SK-N-SH (cell line): ENCODE measurements at regions not wholly inside any gene's neighbourhood (a gene's known extent, or its start where the extent isn't known, plus 50 kb on each side); places are given as distances from the start of the nearest gene placed in this dataset.

Experiments
- CTCF ChIA-PET: fragments of 300-600, 350-600 bp; formaldehyde crosslinking; extraction: SDS; loops from one replicate; lab custom pipeline; 2021; lab: Yijun Ruan, JAX
- POLR2A ChIA-PET: fragments of 350-600 bp; sonication (Branson Sonifier 250); formaldehyde crosslinking; extraction: SDS; loops from one replicate; lab custom pipeline; 2020; ENCODE audit warnings: antibody characterized with exemption, inconsistent platforms; lab: Yijun Ruan, JAX
- DNase-seq: peaks from one replicate; pipeline ENCODE4 v3.0.0; 2012
- H2AFZ ChIP-seq: fragments of 200-600 bp; sonication (generic); 2 replicates; pipeline ENCODE4 v1.8.1; 2016; ENCODE audit warnings: antibody characterized with exemption, mild to moderate bottlenecking, low read depth
- H3F3A ChIP-seq: fragments of 200-600 bp; sonication (generic); replicated peaks from 2 replicates; pipeline ENCODE3; 2016; ENCODE audit warnings: antibody characterized with exemption, mild to moderate bottlenecking; ENCODE audit not compliant: insufficient read depth
- H3K27ac ChIP-seq, 2 experiments: fragments of 200-500 bp in 1 of 2; fragments of 200-600 bp in 1 of 2; sonication (Bioruptor generic) in 1 of 2; sonication (generic), shearing (Covaris generic) in 1 of 2; 2 replicates each; pipeline versions ENCODE4 v1.5.1 to v1.6.1; 2014 to 2016; ENCODE audit warnings: low read depth in 2 of 2, inconsistent platforms in 1 of 2, low read length in 1 of 2, mild to moderate bottlenecking in 1 of 2, mixed read lengths in 1 of 2
- H3K27me3 ChIP-seq: fragments of 200-600 bp; sonication (generic), shearing (Covaris generic); 2 replicates; pipeline ENCODE4 v1.6.1; 2016; ENCODE audit warnings: mixed run types; ENCODE audit not compliant: insufficient read depth
- H3K36me3 ChIP-seq, 2 experiments: fragments of 200-500 bp in 1 of 2; fragments of 200-600 bp in 1 of 2; sonication (Bioruptor generic) in 1 of 2; sonication (generic) in 1 of 2; replicated peaks in 1 of 2; 2 replicates each; pipeline versions ENCODE3 to v1.5.1; 2014 to 2016; ENCODE audit warnings: low read length in 1 of 2, mild to moderate bottlenecking in 1 of 2; ENCODE audit not compliant: insufficient read depth in 2 of 2, control insufficient read depth in 1 of 2
- H3K4me1 ChIP-seq, 2 experiments: fragments of 200-500 bp in 1 of 2; fragments of 200-600 bp in 1 of 2; sonication (Bioruptor generic) in 1 of 2; sonication (generic), shearing (Covaris generic) in 1 of 2; 2 replicates each; pipeline versions ENCODE4 v1.5.1 to v1.6.1; 2014 to 2016; ENCODE audit warnings: low read depth in 1 of 2, low read length in 1 of 2, mixed run types in 1 of 2; ENCODE audit not compliant: insufficient read depth in 2 of 2, control insufficient read depth in 1 of 2
- H3K4me2 ChIP-seq: fragments of 200-600 bp; sonication (generic), shearing (Covaris generic); 2 replicates; pipeline ENCODE4 v1.6.1; 2017; ENCODE audit warnings: mixed run types
- H3K4me3 ChIP-seq, 2 experiments: fragments of 200-500 bp in 1 of 2; fragments of 200-600 bp in 1 of 2; sonication (Bioruptor generic) in 1 of 2; sonication (generic), shearing (Covaris generic) in 1 of 2; 2 replicates each; pipeline versions ENCODE4 v1.5.1 to v1.8.1; 2014 to 2016; ENCODE audit warnings: low read depth in 2 of 2, inconsistent platforms in 1 of 2, low read length in 1 of 2, mild to moderate bottlenecking in 1 of 2, mixed read lengths in 1 of 2, moderate library complexity in 1 of 2
- H3K79me2 ChIP-seq: fragments of 200-600 bp; sonication (generic); 2 replicates; pipeline ENCODE4 v1.8.1; 2017; ENCODE audit warnings: mild to moderate bottlenecking; ENCODE audit not compliant: insufficient read depth
- H3K9ac ChIP-seq: fragments of 200-600 bp; sonication (generic); 2 replicates; pipeline ENCODE4 v1.6.1; 2017; ENCODE audit warnings: mixed run types
- H3K9me2 ChIP-seq: fragments of 200-600 bp; sonication (generic); 2 replicates; pipeline ENCODE4 v1.6.1; 2017; ENCODE audit warnings: mixed run types
- H3K9me3 ChIP-seq: fragments of 200-600 bp; sonication (generic); 2 replicates; pipeline ENCODE4 v1.6.1; 2017; ENCODE audit warnings: mixed run types, mild to moderate bottlenecking, moderate library complexity
- H4K20me1 ChIP-seq: fragments of 200-600 bp; sonication (generic); 2 replicates; pipeline ENCODE4 v1.6.1; 2017; ENCODE audit warnings: mild to moderate bottlenecking, mixed run types; ENCODE audit not compliant: insufficient read depth
- ELF1 ChIP-seq: IDR thresholded peaks from 2 replicates; pipeline ENCODE4 v1.4.0; 2012
- EZH2phosphoT487 ChIP-seq: fragments of 200-600 bp; sonication (generic); IDR thresholded peaks from 2 replicates; pipeline ENCODE4 v1.6.1; 2017; ENCODE audit warnings: low read depth, mixed run types, mild to moderate bottlenecking, antibody characterized with exemption, moderate library complexity, borderline replicate concordance
- FOSL2 ChIP-seq: IDR thresholded peaks from 2 replicates; pipeline ENCODE4 v1.4.0; 2012; ENCODE audit warnings: low read depth, mild to moderate bottlenecking, moderate library complexity, borderline replicate concordance
- FOXJ3 ChIP-seq: sonication (generic); formaldehyde crosslinking; IDR thresholded peaks from 2 replicates; pipeline ENCODE4 v1.5.1; 2020; ENCODE audit warnings: mild to moderate bottlenecking, missing genetic modification reagents
- FOXM1 ChIP-seq: IDR thresholded peaks from 2 replicates; pipeline ENCODE4 v1.4.0; 2012; ENCODE audit warnings: low read depth, mild to moderate bottlenecking
- JUND ChIP-seq: IDR thresholded peaks from 2 replicates; pipeline ENCODE4 v1.4.0; 2012
- MXI1 ChIP-seq: IDR thresholded peaks from 2 replicates; pipeline ENCODE4 v1.6.1; 2012; ENCODE audit warnings: mild to moderate bottlenecking, low read depth, low read length, improper control_type of control experiment
- NFIC ChIP-seq: IDR thresholded peaks from 2 replicates; pipeline ENCODE4 v1.4.0; 2012; ENCODE audit warnings: borderline replicate concordance
- NRF1 ChIP-seq: IDR thresholded peaks from 2 replicates; pipeline ENCODE4 v1.6.1; 2012; ENCODE audit warnings: low read depth, mild to moderate bottlenecking, low read length
- RAD21 ChIP-seq: IDR thresholded peaks from 2 replicates; pipeline ENCODE4 v1.6.1; 2012; ENCODE audit warnings: mild to moderate bottlenecking, low read length
- RCOR1 ChIP-seq: fragments of 150-350 bp; IDR thresholded peaks from 2 replicates; pipeline ENCODE4 v1.6.1; 2017; ENCODE audit warnings: antibody characterized with exemption, low read length
- RXRA ChIP-seq: IDR thresholded peaks from 2 replicates; pipeline ENCODE4 v1.4.0; 2012; ENCODE audit warnings: low read depth, mild to moderate bottlenecking, borderline replicate concordance
- SIN3A ChIP-seq: IDR thresholded peaks from 2 replicates; pipeline ENCODE4 v1.6.1; 2012; ENCODE audit warnings: low read depth, mild to moderate bottlenecking, low read length, moderate library complexity, borderline replicate concordance
- TAF1 ChIP-seq: IDR thresholded peaks from 2 replicates; pipeline ENCODE4 v1.6.1; 2012; ENCODE audit warnings: low read depth, mild to moderate bottlenecking, low read length, moderate library complexity, borderline replicate concordance
- TCF12 ChIP-seq: IDR thresholded peaks from 2 replicates; pipeline ENCODE4 v1.4.0; 2012
- TEAD4 ChIP-seq: IDR thresholded peaks from 2 replicates; pipeline ENCODE4 v1.4.0; 2012; ENCODE audit warnings: mild to moderate bottlenecking, borderline replicate concordance; ENCODE audit not compliant: insufficient read depth
- USF1 ChIP-seq: IDR thresholded peaks from 2 replicates; pipeline ENCODE4 v1.4.0; 2012; ENCODE audit warnings: low read depth, borderline replicate concordance
- YY1 ChIP-seq: IDR thresholded peaks from 2 replicates; pipeline ENCODE4 v1.4.0; 2012; ENCODE audit warnings: low read depth, mild to moderate bottlenecking
- ZBTB33 ChIP-seq: IDR thresholded peaks from 2 replicates; pipeline ENCODE4 v1.4.0; 2012; ENCODE audit warnings: low read depth, borderline replicate concordance
- WGBS: methylation state at CpG from one replicate; pipeline ENCODE4 v1.1.6; 2017; ENCODE audit warnings: low lambda C conversion rate; 5-methylcytosine and 5-hydroxymethylcytosine counted together
- TF ChIP-seq, protein P1 (sequence below): fragments of 150-350 bp; IDR thresholded peaks from 2 replicates; pipeline ENCODE4 v1.6.1; 2016; ENCODE audit warnings: mild to moderate bottlenecking, low read depth, low read length

- Histone ChIP-seq H3K9me3 (no peaks in the 10 kb centered on the region), H3K4me3 (no peak overlapping the region), H3K4me2 (no peak overlapping the region), H3K36me3 (no peaks in the 10 kb centered on the region), H4K20me1 (no peaks in the 10 kb centered on the region), H3K79me2 (no peaks in the 10 kb centered on the region), H3K9ac (no peak overlapping the region), H3K9me2 (no peaks in the 10 kb centered on the region), H3K27me3 (no peaks in the 10 kb centered on the region), H3K4me1 (no peaks in the 10 kb centered on the region), H3K27ac (no peak overlapping the region), H2AFZ (no peak overlapping the region), H3F3A (no peaks in the 10 kb centered on the region)
- CTCF ChIA-PET: interaction anchor here (0.9 to 1.2 kb wide), 3 partner anchors 8 to 85 kb away, joined by 3 to 6 read pairs (median 4); no protein-coding TSS in a partner anchor
- WGBS: 31% methylated on average over 4 of the region's 4 CpGs
- no peak for TF ChIP-seq SIN3A
- TF ChIP-seq ZBTB33: no peak
- no peak for TF ChIP-seq TCF12
- no peak for TF ChIP-seq JUND
- TF ChIP-seq FOSL2: no peak
- no peak for TF ChIP-seq TAF1
- TF ChIP-seq RAD21: no peak
- TF ChIP-seq, protein P1, sequence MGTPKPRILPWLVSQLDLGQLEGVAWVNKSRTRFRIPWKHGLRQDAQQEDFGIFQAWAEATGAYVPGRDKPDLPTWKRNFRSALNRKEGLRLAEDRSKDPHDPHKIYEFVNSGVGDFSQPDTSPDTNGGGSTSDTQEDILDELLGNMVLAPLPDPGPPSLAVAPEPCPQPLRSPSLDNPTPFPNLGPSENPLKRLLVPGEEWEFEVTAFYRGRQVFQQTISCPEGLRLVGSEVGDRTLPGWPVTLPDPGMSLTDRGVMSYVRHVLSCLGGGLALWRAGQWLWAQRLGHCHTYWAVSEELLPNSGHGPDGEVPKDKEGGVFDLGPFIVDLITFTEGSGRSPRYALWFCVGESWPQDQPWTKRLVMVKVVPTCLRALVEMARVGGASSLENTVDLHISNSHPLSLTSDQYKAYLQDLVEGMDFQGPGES: no peak
- TF ChIP-seq MXI1: no peak
- no peak for TF ChIP-seq NFIC
- no peak for TF ChIP-seq EZH2phosphoT487
- no peak for TF ChIP-seq FOXJ3 (CRISPR knock-in tag)
- TF ChIP-seq ELF1: no peak
- no peak for DNase-seq
- POLR2A ChIA-PET: no interaction called here
These were observed 146.5 kb upstream of the CCDC179 start for GRCh38 chr11:23006730-23007129.

GRCh38 chr11:23010790-23011335, 150.6 kb upstream of the CCDC179 start:
- no peak overlapping the region for H2AFZ ChIP-seq
- H3K4me1 ChIP-seq: no peaks in the 10 kb centered on the region
- no peak overlapping the region for H3K4me2 ChIP-seq
- no peaks in the 10 kb centered on the region for H3K36me3 ChIP-seq
- H3K79me2 ChIP-seq: no peaks in the 10 kb centered on the region
- POLR2A ChIA-PET: no interaction called here
- no peaks in the 10 kb centered on the region; the same call in 1 of the 2 replicates for H3K9me2 ChIP-seq
- TF ChIP-seq JUND (no peak), RAD21 (no peak), USF1 (no peak), NRF1 (no peak), MXI1 (no peak), FOXM1 (no peak), FOXJ3 (CRISPR knock-in tag) (no peak), YY1 (no peak), RCOR1 (no peak), RXRA (no peak), TEAD4 (no peak), NFIC (no peak), FOSL2 (no peak), SIN3A (no peak)
- H3K27me3 ChIP-seq: no peaks in the 10 kb centered on the region
- H3K27ac ChIP-seq: no peak overlapping the region
- H3K4me3 ChIP-seq: no peak overlapping the region
- no peak for DNase-seq
- no peaks in the 10 kb centered on the region for H4K20me1 ChIP-seq
- no peaks in the 10 kb centered on the region for H3K9me3 ChIP-seq
- CTCF ChIA-PET: no interaction called here
- H3F3A ChIP-seq: no peaks in the 10 kb centered on the region
- H3K9ac ChIP-seq: no peak overlapping the region
